Thymus (tissue), 11 donors: ENCODE measurements at regions not wholly inside any gene's neighbourhood (a gene's known extent, or its start where the extent isn't known, plus 50 kb on each side); places are given as distances from the start of the nearest gene placed in this dataset.
"Not testable (repeated sequence)": the region's sequence is repeated elsewhere in the genome, so short reads cannot be mapped to it uniquely, and the experiment has no call there.

Experiments used
- DNase-seq, 9 donors: peaks; one replicate each; pipeline ENCODE4 v3.0.0-alpha.2; 2013; ENCODE audit warnings: low spot score in 9 of 9, low read depth in 6 of 9, missing footprints in 1 of 9
- H3K27ac ChIP-seq, 2 donors: one replicate each; pipeline ENCODE4 v1.5.1; 2013; ENCODE audit warnings: control low read depth in 1 of 2, low read depth in 1 of 2, low read length in 1 of 2, mild to moderate bottlenecking in 1 of 2, moderate library complexity in 1 of 2
- H3K27me3 ChIP-seq, 2 donors: one replicate each; pipeline ENCODE4 v1.5.1; 2013; ENCODE audit warnings: low read length in 1 of 2; ENCODE audit not compliant: control insufficient read depth in 2 of 2, insufficient read depth in 1 of 2
- H3K36me3 ChIP-seq, 2 donors: one replicate each; pipeline ENCODE4 v1.5.1; 2013; ENCODE audit warnings: low read length in 1 of 2, mild to moderate bottlenecking in 1 of 2, moderate library complexity in 1 of 2; ENCODE audit not compliant: control insufficient read depth in 2 of 2, insufficient read depth in 2 of 2
- H3K4me1 ChIP-seq, 2 donors: one replicate each; pipeline ENCODE4 v1.5.1; 2013; ENCODE audit warnings: low read length in 2 of 2; ENCODE audit not compliant: control insufficient read depth in 2 of 2, insufficient read depth in 2 of 2
- H3K4me3 ChIP-seq, 2 donors: one replicate each; pipeline ENCODE4 v1.5.1; 2013; ENCODE audit warnings: low read length in 2 of 2, control low read depth in 1 of 2, mild to moderate bottlenecking in 1 of 2
- H3K9me3 ChIP-seq, 2 donors: one replicate each; pipeline ENCODE4 v1.5.1; 2013; ENCODE audit warnings: low read length in 1 of 2, mild to moderate bottlenecking in 1 of 2; ENCODE audit not compliant: control insufficient read depth in 2 of 2, insufficient read depth in 1 of 2
- WGBS: extraction: QIAGEN DNeasy Blood & Tissue Kit; methylation state at CpG from one replicate; pipeline ENCODE4 v1.1.7; 2013; 5-methylcytosine and 5-hydroxymethylcytosine counted together
- donor health status: healthy.

- DNase-seq, result no peak
- WGBS, result 94% methylated on average over 37 of the region's 37 CpGs
- Histone ChIP-seq H3K36me3 (no peaks in the 10 kb centered on the region), H3K9me3 (no peaks in the 10 kb centered on the region), H3K4me1 (peaks cover 2 to 13% of the 10 kb centered on the region in 2 donors), H3K27ac (no peak overlapping the region), H3K27me3 (no peaks in the 10 kb centered on the region), H3K4me3 (no peak overlapping the region)
Observed at GRCh38 chr2:64899081-64899865, 89.9 kb upstream of the SLC1A4 start.

GRCh38 chr2:64899876-64900275 lies 89.3 kb upstream of the SLC1A4 start:
- WGBS, result 96% methylated on average over 6 of the region's 6 CpGs
- H3K27me3 ChIP-seq, DNase-seq, H3K9me3 ChIP-seq, H3K4me3 ChIP-seq, H3K27ac ChIP-seq, H3K36me3 ChIP-seq: not testable (repeated sequence)
- peaks cover 2 to 19% of the 10 kb centered on the region in 2 donors for H3K4me1 ChIP-seq

- Histone ChIP-seq H3K4me3 (no peak overlapping the region), H3K27ac (peak overlapping the region in 1 of 2 donors; percentile 55), H3K27me3 (no peaks in the 10 kb centered on the region), H3K4me1 (peaks cover 2 to 41% of the 10 kb centered on the region in 2 donors), H3K36me3 (no peaks in the 10 kb centered on the region), H3K9me3 (no peaks in the 10 kb centered on the region)
- peak in 1 of 9 donors; percentile 52 for DNase-seq
- 40% methylated on average over 11 of the region's 11 CpGs for WGBS
Observed at GRCh38 chr2:64904413-64905329, 84.5 kb upstream of the SLC1A4 start.

- Histone ChIP-seq H3K27ac (peak overlapping the region in 1 of 2 donors; percentile 55), H3K4me1 (peaks cover 2 to 41% of the 10 kb centered on the region in 2 donors), H3K27me3 (no peaks in the 10 kb centered on the region), H3K9me3 (no peaks in the 10 kb centered on the region), H3K36me3 (no peaks in the 10 kb centered on the region), H3K4me3 (no peak overlapping the region)
- DNase-seq, result no peak
- WGBS, result 91% methylated on average over 8 of the region's 8 CpGs
Observed at GRCh38 chr2:64905338-64906024, 83.7 kb upstream of the SLC1A4 start.

- 97% methylated on average over 6 of the region's 6 CpGs for WGBS
- H3K36me3 ChIP-seq, result no peaks in the 10 kb centered on the region
- peaks cover 2 to 41% of the 10 kb centered on the region in 2 donors for H3K4me1 ChIP-seq
- DNase-seq, result no peak
- H3K27me3 ChIP-seq, result no peaks in the 10 kb centered on the region
- H3K9me3 ChIP-seq, result no peaks in the 10 kb centered on the region
- no peak overlapping the region for H3K27ac ChIP-seq
- H3K4me3 ChIP-seq, result no peak overlapping the region
Observed at GRCh38 chr2:64906853-64907536, 82.2 kb upstream of the SLC1A4 start.

GRCh38 chr2:64908406-64908805 lies 80.8 kb upstream of the SLC1A4 start:
- peaks cover 8 to 50% of the 10 kb centered on the region in 2 donors for H3K4me1 ChIP-seq
- no peaks in the 10 kb centered on the region for H3K36me3 ChIP-seq
- DNase-seq, result no peak
- H3K27me3 ChIP-seq, result no peaks in the 10 kb centered on the region
- H3K9me3 ChIP-seq, result no peaks in the 10 kb centered on the region
- 98% methylated on average over 2 of the region's 2 CpGs for WGBS
- H3K4me3 ChIP-seq, result no peak overlapping the region
- no peak overlapping the region for H3K27ac ChIP-seq

- Histone ChIP-seq H3K36me3 (no peaks in the 10 kb centered on the region), H3K4me3 (no peak overlapping the region), H3K27me3 (no peaks in the 10 kb centered on the region), H3K9me3 (no peaks in the 10 kb centered on the region), H3K4me1 (peaks cover 18 to 48% of the 10 kb centered on the region in 2 donors), H3K27ac (no peak overlapping the region)
- 97% methylated on average over 4 of the region's 4 CpGs for WGBS
- DNase-seq, result no peak
Observed at GRCh38 chr2:64910523-64910922, 78.7 kb upstream of the SLC1A4 start.

- Histone ChIP-seq H3K27me3 (no peaks in the 10 kb centered on the region), H3K27ac (no peak overlapping the region), H3K9me3 (no peaks in the 10 kb centered on the region), H3K36me3 (no peaks in the 10 kb centered on the region), H3K4me1 (peaks cover 21 to 52% of the 10 kb centered on the region in 2 donors), H3K4me3 (no peak overlapping the region)
- 91% methylated on average over 1 of the region's 1 CpG for WGBS
- no peak for DNase-seq
Observed at GRCh38 chr2:64910972-64911433, 78.2 kb upstream of the SLC1A4 start.
